Subcutaneous abdominal adipose tissue (tissue), 5 donors: ENCODE measurements at regions not wholly inside any gene's neighbourhood (a gene's known extent, or its start where the extent isn't known, plus 50 kb on each side); places are given as distances from the start of the nearest gene placed in this dataset.
"Not testable (repeated sequence)": the region's sequence is repeated elsewhere in the genome, so short reads cannot be mapped to it uniquely, and the experiment has no call there.

Experiments used
- H3K27ac ChIP-seq: one replicate; pipeline ENCODE4 v1.7.0; 2013; ENCODE audit warnings: low read depth, mild to moderate bottlenecking, inconsistent platforms, low read length, moderate library complexity
- H3K27me3 ChIP-seq, 5 donors: one replicate each; pipeline ENCODE4 v1.7.0; 2013; ENCODE audit warnings: low read length in 5 of 5, inconsistent platforms in 1 of 5; ENCODE audit not compliant: control insufficient read depth in 5 of 5, insufficient read depth in 4 of 5
- H3K36me3 ChIP-seq, 5 donors: one replicate each; pipeline ENCODE4 v1.7.0; 2013; ENCODE audit warnings: low read length in 5 of 5; ENCODE audit not compliant: control insufficient read depth in 5 of 5, insufficient read depth in 5 of 5
- H3K4me1 ChIP-seq, 5 donors: one replicate each; pipeline ENCODE4 v1.7.0; 2013; ENCODE audit warnings: low read length in 5 of 5, mild to moderate bottlenecking in 3 of 5, moderate library complexity in 1 of 5; ENCODE audit not compliant: control insufficient read depth in 5 of 5, insufficient read depth in 5 of 5
- H3K4me3 ChIP-seq, 5 donors: one replicate each; pipeline ENCODE4 v1.7.0; 2013; ENCODE audit warnings: low read length in 5 of 5, low read depth in 1 of 5
- H3K9ac ChIP-seq, 5 donors: one replicate each; pipeline ENCODE4 v1.7.0; 2013; ENCODE audit warnings: low read length in 5 of 5, mild to moderate bottlenecking in 4 of 5, moderate library complexity in 3 of 5
- H3K9me3 ChIP-seq, 5 donors: one replicate each; pipeline ENCODE4 v1.7.0; 2013; ENCODE audit warnings: low read length in 5 of 5; ENCODE audit not compliant: control insufficient read depth in 5 of 5
- donor health status: healthy.
- donor health status: healthy.
- donor health status: healthy.
- donor health status: healthy.
- donor health status: healthy.

GRCh38 chr4:132386130-132386529, 763.0 kb upstream of the PCDH10 start:
- H3K36me3 ChIP-seq = no peaks in the 10 kb centered on the region
- H3K9ac ChIP-seq = no peak overlapping the region
- H3K4me1 ChIP-seq = no peaks in the 10 kb centered on the region
- H3K4me3 ChIP-seq = no peak overlapping the region
- no peaks in the 10 kb centered on the region for H3K9me3 ChIP-seq
- H3K27ac ChIP-seq = no peak overlapping the region
- no peaks in the 10 kb centered on the region for H3K27me3 ChIP-seq

DNA sequence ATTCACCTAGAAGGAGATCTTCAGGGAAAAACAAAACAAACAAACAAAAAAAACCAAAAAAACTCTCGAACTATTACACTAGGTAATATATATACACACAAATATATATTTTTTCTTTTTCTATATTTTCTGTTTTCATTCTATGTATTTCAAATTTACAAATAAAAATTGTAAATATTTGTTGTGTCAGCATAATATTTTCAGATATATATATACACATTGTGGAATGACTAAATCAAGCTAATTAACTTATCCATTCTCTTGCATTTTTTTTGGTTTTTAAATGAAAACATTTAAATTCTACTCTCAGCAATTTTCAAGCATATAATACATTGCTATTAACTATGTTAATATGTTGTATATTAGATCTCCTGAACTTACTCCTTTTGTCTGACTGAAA, 762.0 kb upstream of the PCDH10 start:
- Histone ChIP-seq H3K9me3 (no peaks in the 10 kb centered on the region), H3K27ac (no peak overlapping the region), H3K4me1 (no peaks in the 10 kb centered on the region), H3K27me3 (no peaks in the 10 kb centered on the region), H3K4me3 (no peak overlapping the region), H3K9ac (no peak overlapping the region), H3K36me3 (no peaks in the 10 kb centered on the region)

DNA sequence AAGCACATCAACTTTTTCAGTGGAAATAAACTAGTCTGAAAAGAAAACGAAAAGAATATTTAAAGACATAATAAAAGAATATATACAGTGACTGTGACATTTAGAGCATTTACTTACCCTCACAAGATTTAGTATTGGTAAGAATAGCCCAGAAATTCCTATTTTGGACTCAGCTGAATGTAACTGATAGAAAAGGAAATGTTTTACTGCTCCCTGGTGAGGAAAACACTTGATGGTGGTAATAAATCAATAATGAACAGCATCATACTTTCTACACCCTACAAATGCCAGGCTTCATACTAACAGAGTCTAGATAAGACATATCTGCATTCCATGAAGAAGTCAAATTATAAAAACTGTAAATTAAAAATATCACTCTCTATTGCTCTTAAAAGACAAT, 753.5 kb upstream of the PCDH10 start:
- H3K27me3 ChIP-seq = no peaks in the 10 kb centered on the region
- H3K4me3 ChIP-seq = no peak overlapping the region
- H3K9me3 ChIP-seq = no peaks in the 10 kb centered on the region
- no peak overlapping the region for H3K9ac ChIP-seq
- no peak overlapping the region for H3K27ac ChIP-seq
- H3K4me1 ChIP-seq = no peaks in the 10 kb centered on the region
- no peaks in the 10 kb centered on the region for H3K36me3 ChIP-seq

DNA sequence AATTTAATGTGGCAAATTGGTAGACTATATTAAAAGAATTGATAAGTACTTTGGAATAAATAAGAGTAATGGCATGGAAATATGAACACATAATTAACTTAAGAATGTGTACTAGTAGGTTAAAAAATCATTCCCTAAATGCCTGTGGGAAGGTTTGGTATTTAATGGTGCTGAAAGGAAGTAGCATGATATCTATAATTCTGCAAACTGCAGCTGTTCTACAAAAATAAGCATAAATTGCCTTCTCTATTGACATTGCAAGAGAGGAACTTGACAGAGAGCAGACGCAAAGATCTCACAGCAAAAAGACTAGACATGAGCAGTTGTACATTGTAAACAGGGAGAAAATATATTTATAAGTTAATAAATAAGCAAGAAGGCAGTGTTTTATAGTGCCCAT, 752.5 kb upstream of the PCDH10 start:
- no peak overlapping the region for H3K27ac ChIP-seq
- H3K27me3 ChIP-seq = no peaks in the 10 kb centered on the region
- no peak overlapping the region for H3K4me3 ChIP-seq
- no peaks in the 10 kb centered on the region for H3K9me3 ChIP-seq
- no peaks in the 10 kb centered on the region for H3K36me3 ChIP-seq
- H3K9ac ChIP-seq = no peak overlapping the region
- no peaks in the 10 kb centered on the region for H3K4me1 ChIP-seq

GRCh38 chr4:132417220-132417619, 731.9 kb upstream of the PCDH10 start:
- Histone ChIP-seq H3K27ac (no peak overlapping the region), H3K4me1 (no peaks in the 10 kb centered on the region), H3K36me3 (no peaks in the 10 kb centered on the region), H3K9ac (no peak overlapping the region), H3K9me3 (peaks cover 2 to 16% (median 9%) of the 10 kb centered on the region in 5 donors), H3K4me3 (no peak overlapping the region), H3K27me3 (no peaks in the 10 kb centered on the region)

GRCh38 chr4:132427125-132427524, 722.0 kb upstream of the PCDH10 start:
- Histone ChIP-seq H3K9me3 (peaks cover 0 to 3% (median 0%) of the 10 kb centered on the region in 5 donors), H3K27ac (no peak overlapping the region), H3K4me3 (no peak overlapping the region), H3K27me3 (no peaks in the 10 kb centered on the region), H3K9ac (no peak overlapping the region), H3K4me1 (no peaks in the 10 kb centered on the region), H3K36me3 (no peaks in the 10 kb centered on the region)

DNA sequence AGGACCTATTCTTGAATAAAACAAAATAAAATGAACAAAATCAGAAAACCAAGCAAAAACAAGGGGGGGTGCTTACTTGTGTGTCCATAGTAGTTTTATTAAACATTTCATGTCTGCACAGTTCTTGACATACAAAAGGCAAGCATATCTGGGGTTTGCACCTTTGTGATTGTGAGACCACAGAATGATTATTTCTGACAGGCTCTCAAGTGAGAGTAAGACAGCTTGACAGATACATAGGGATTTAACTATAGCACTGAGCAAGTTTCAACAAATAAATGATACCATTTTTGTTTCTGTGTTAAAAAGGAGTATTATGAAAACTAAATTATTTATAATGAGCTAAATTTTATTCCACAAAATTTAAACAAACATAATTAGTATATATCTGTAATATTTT, 712.0 kb upstream of the PCDH10 start:
- Histone ChIP-seq H3K36me3 (no peaks in the 10 kb centered on the region), H3K9me3 (no peaks in the 10 kb centered on the region), H3K9ac (no peak overlapping the region), H3K4me1 (no peaks in the 10 kb centered on the region), H3K27ac (no peak overlapping the region), H3K4me3 (no peak overlapping the region), H3K27me3 (no peaks in the 10 kb centered on the region)

- no peak overlapping the region for H3K4me3 ChIP-seq
- H3K36me3 ChIP-seq = no peaks in the 10 kb centered on the region
- no peak overlapping the region for H3K9ac ChIP-seq
- H3K9me3 ChIP-seq = peaks cover 0 to 10% (median 5%) of the 10 kb centered on the region in 5 donors
- H3K27ac ChIP-seq = no peak overlapping the region
- no peaks in the 10 kb centered on the region for H3K27me3 ChIP-seq
- H3K4me1 ChIP-seq = no peaks in the 10 kb centered on the region
Measured at GRCh38 chr4:132445386-132445785, 703.7 kb upstream of the PCDH10 start.

DNA sequence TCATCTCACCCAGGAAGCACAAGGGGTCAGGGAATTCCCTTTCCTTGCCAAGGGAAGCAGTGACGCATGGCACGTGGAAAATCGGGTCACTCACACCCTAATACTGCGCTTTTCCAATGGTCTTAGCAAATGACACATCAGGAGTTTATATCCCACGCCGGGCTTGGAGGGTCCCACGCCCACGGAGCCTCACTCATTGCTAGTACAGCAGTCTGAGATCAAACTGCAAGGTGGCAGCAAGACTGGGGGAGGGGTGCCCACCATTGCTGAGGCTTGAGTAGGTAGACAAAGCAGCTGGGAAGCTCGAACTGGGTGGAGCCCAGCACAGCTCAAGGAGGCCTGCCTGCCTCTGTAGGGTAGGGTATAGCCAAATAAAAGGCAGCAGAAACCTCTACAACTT, 691.1 kb upstream of the PCDH10 start:
- H3K4me1 ChIP-seq, H3K9me3 ChIP-seq: not testable (repeated sequence)

DNA sequence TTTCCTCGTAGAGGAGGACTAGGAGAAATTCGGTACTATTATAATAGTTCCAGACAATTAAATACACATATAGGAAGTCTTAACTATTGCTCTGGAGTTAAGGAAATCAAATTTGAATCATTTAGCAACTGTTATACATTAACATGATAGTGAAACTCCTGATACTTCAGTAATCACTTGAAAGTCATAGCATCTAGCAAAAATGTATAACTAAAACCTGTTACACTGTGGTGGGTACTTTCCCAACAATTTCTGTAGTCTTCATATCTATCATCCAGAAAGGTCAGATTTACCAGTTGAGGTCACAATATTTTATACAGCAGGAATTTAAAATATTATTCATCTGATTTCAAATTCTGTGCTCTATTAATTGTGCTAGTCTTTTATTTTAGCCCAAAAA, 669.6 kb upstream of the PCDH10 start:
- H3K9ac ChIP-seq = no peak overlapping the region

More for the DNA sequence above, 691.1 kb upstream of the PCDH10 start:
- not testable (repeated sequence) for H3K27me3 ChIP-seq, H3K27ac ChIP-seq, H3K36me3 ChIP-seq, H3K4me3 ChIP-seq, H3K9ac ChIP-seq

DNA sequence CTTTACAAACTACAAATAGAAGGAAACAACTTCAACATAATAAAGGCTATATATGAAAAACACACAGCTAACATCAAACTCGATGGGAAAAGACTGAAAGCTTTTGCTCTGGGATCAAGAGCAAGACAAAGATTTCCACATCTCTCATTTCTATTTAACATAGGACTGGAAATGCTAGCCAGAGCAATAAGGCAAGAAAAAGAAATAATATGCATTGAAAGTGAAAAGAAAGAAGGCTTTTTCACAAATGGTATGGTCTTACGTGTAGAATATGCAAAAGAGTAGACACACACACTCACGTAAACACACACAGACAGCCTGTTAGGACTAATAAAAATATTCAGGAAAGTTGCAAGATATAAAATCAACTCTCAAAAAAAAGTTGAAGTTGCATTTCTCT, 660.5 kb upstream of the PCDH10 start:
- no peak overlapping the region for H3K4me3 ChIP-seq
- no peak overlapping the region for H3K9ac ChIP-seq
- H3K4me1 ChIP-seq = no peaks in the 10 kb centered on the region
- H3K27me3 ChIP-seq = no peaks in the 10 kb centered on the region
- H3K36me3 ChIP-seq = no peaks in the 10 kb centered on the region
- H3K27ac ChIP-seq = no peak overlapping the region
- H3K9me3 ChIP-seq = peaks cover 0 to 12% (median 3%) of the 10 kb centered on the region in 5 donors

More for the DNA sequence above, 669.6 kb upstream of the PCDH10 start:
- no peaks in the 10 kb centered on the region for H3K4me1 ChIP-seq
- no peak overlapping the region for H3K27ac ChIP-seq
- H3K9me3 ChIP-seq = peaks cover 0 to 2% (median 0%) of the 10 kb centered on the region in 5 donors
- H3K36me3 ChIP-seq = no peaks in the 10 kb centered on the region
- H3K4me3 ChIP-seq = no peak overlapping the region
- H3K27me3 ChIP-seq = no peaks in the 10 kb centered on the region
